ENCODE measurements at regions not wholly inside any gene's neighbourhood (a gene's known extent, or its start where the extent isn't known, plus 50 kb on each side); places are given as distances from the start of the nearest gene placed in this dataset.
"Not testable (repeated sequence)": the region's sequence is repeated elsewhere in the genome, so short reads cannot be mapped to it uniquely, and the experiment has no call there.

GRCh38 chr11:122557163-122557562, 98.4 kb upstream of the UBASH3B start:
- H3K4me2 ChIP-seq (ENCODE audit: low read depth, low read length); H3K9me3 ChIP-seq (ENCODE audit: control insufficient read depth, insufficient read depth, low read length); H3K4me3 ChIP-seq (ENCODE audit: insufficient read depth, low read depth, low read length); H3K4ac ChIP-seq (ENCODE audit: low read depth, low read length); H3K56ac ChIP-seq (ENCODE audit: extremely low read depth, insufficient read depth, low read length); H2BK20ac ChIP-seq (ENCODE audit: low read depth, low read length); ATAC-seq (ENCODE audit: low read depth); H3K23ac ChIP-seq (ENCODE audit: low read depth, low read length); H3K9ac ChIP-seq (ENCODE audit: low read depth, low read length); H3K27ac ChIP-seq (ENCODE audit: insufficient read depth, low read length); H2BK15ac ChIP-seq (ENCODE audit: low read depth, low read length); H2AK9ac ChIP-seq (replicated peaks; ENCODE audit: low read depth, low read length, poor library complexity); POLR2A ChIA-PET (ENCODE audit: unreplicated experiment); DNase-seq; BruUV-seq (replicated peaks); H4K8ac ChIP-seq (ENCODE audit: low read depth in 2 of 2, low read length in 2 of 2); H3K79me1 ChIP-seq (ENCODE audit: low read depth in 1 of 2, low read length in 2 of 2); H3K4me1 ChIP-seq (ENCODE audit: control insufficient read depth, insufficient read depth, low read length); H4K91ac ChIP-seq (ENCODE audit: insufficient read depth, low read depth, low read length); H2BK5ac ChIP-seq (ENCODE audit: low read depth, low read length, poor library complexity, severe bottlenecking); H2AK5ac ChIP-seq (ENCODE audit: low read depth, low read length); H3K9me1 ChIP-seq (ENCODE audit: insufficient read depth, low read length); dilution Hi-C loops (cut with HindIII; ENCODE audit: low sequenced_read_pairs, unreplicated experiment); in situ Hi-C loops (cut with MboI; ENCODE audit: low sequenced_read_pairs); H3K36me3 ChIP-seq (ENCODE audit: control insufficient read depth, insufficient read depth, low read length); H3K14ac ChIP-seq (replicated peaks; ENCODE audit: low read depth, low read length); H2AFZ ChIP-seq (replicated peaks; ENCODE audit: low read length, poor library complexity); H2BK120ac ChIP-seq (ENCODE audit: low read depth, low read length); intact Hi-C loops (cut with micrococcal nuclease); H4K20me1 ChIP-seq (ENCODE audit: insufficient read depth, low read length); H4K5ac ChIP-seq (ENCODE audit: low read depth, low read length); H3K18ac ChIP-seq (ENCODE audit: low read depth, low read length): not testable (repeated sequence)
- H3K27me3 ChIP-seq (ENCODE audit: control insufficient read depth, insufficient read depth, low read length): peaks cover 14% of the 10 kb centered on the region
- WGBS, 2 experiments (ENCODE audit: extremely low coverage in 2 of 2, insufficient read length in 1 of 2): no CpG with 5 or more reads among the region's 6 CpGs
- CTCF ChIA-PET: interaction anchor here (0.6 to 0.8 kb wide), 2 partner anchors 14 to 56 kb away, joined by 3 to 4 read pairs; no protein-coding TSS in a partner anchor
